ENCODE measurements at regions not wholly inside any gene's neighbourhood (a gene's known extent, or its start where the extent isn't known, plus 50 kb on each side); places are given as distances from the start of the nearest gene placed in this dataset.

GRCh38 chr20:39132093-39132492 is 169.9 kb downstream of the DHX35 start:
- TF ChIP-seq CTCF (IDR thresholded peaks at IDR 0.05) (no peak), POLR2A (IDR thresholded peaks at IDR 0.05) (no peak)

Data from body of pancreas (tissue), 4 donors.